H1 (cell line): ENCODE measurements at regions not wholly inside any gene's neighbourhood (a gene's known extent, or its start where the extent isn't known, plus 50 kb on each side); places are given as distances from the start of the nearest gene placed in this dataset.

ENCODE experiments used
- CTCF ChIA-PET: fragments of 300-600 bp; sonication (Branson Sonifier 250); formaldehyde crosslinking; loops from one replicate; lab custom pipeline; 2021; ENCODE audit not compliant: partially characterized antibody; lab: Charles Lee
- POLR2A ChIA-PET: fragments of 300-600 bp; sonication (Branson Sonifier 250); formaldehyde crosslinking; loops from one replicate; lab custom pipeline; 2021; ENCODE audit warnings: inconsistent platforms; ENCODE audit not compliant: partially characterized antibody; lab: Charles Lee
- DNase-seq, 2 experiments: peaks; one replicate each; pipeline versions ENCODE4 v3.0.0 to v3.0.0-alpha.2; 2010 to 2022; ENCODE audit warnings: low spot score in 2 of 2, low read depth in 1 of 2, mixed read lengths in 1 of 2
- FAIRE-seq: peaks from 2 replicates; lab custom pipeline; 2011; peaks lifted over from hg19 to GRCh38; lab: Jason Lieb, UNC
- H2AFZ ChIP-seq: 2 replicates; pipeline ENCODE4 v1.8.1; 2012; ENCODE audit warnings: low read length, inconsistent platforms
- H2AK5ac ChIP-seq: 2 replicates; pipeline ENCODE4 v1.6.1; 2013; ENCODE audit warnings: low read depth, low read length
- H2BK120ac ChIP-seq: replicated peaks from 2 replicates; pipeline ENCODE3; 2013; ENCODE audit warnings: low read depth, low read length, inconsistent platforms
- H2BK12ac ChIP-seq: 2 replicates; pipeline ENCODE4 v1.6.1; 2013; ENCODE audit warnings: low read depth, low read length
- H2BK15ac ChIP-seq: 2 replicates; pipeline ENCODE4 v1.6.1; 2013; ENCODE audit warnings: low read length
- H2BK20ac ChIP-seq: 2 replicates; pipeline ENCODE4 v1.6.1; 2013; ENCODE audit warnings: low read length
- H2BK5ac ChIP-seq: 2 replicates; pipeline ENCODE4 v1.6.1; 2013; ENCODE audit warnings: low read depth, low read length
- H3K14ac ChIP-seq: 2 replicates; pipeline ENCODE4 v1.6.1; 2013; ENCODE audit warnings: inconsistent platforms; ENCODE audit not compliant: insufficient read length
- H3K18ac ChIP-seq: 2 replicates; pipeline ENCODE4 v1.6.1; 2013; ENCODE audit warnings: low read length; ENCODE audit errors: extremely low read depth
- H3K23ac ChIP-seq: 2 replicates; pipeline ENCODE4 v1.6.1; 2013; ENCODE audit warnings: inconsistent platforms; ENCODE audit not compliant: insufficient read length
- H3K23me2 ChIP-seq: 2 replicates; pipeline ENCODE4 v1.6.1; 2013; ENCODE audit warnings: low read depth, low read length
- H3K27ac ChIP-seq: 2 replicates; pipeline ENCODE4 v1.6.1; 2011; ENCODE audit warnings: low read depth, low read length, inconsistent platforms
- H3K27me3 ChIP-seq, 4 experiments: replicated peaks in 1 of 4; 1 replicate in 1 of 4; 2 replicates in 3 of 4; pipeline versions ENCODE4 v1.6.1 to v1.8.1; 2011 to 2013; ENCODE audit warnings: low read length in 3 of 4, mild to moderate bottlenecking in 3 of 4, inconsistent platforms in 2 of 4, mixed read lengths in 2 of 4, moderate library complexity in 1 of 4; ENCODE audit not compliant: control insufficient read depth in 3 of 4, insufficient read depth in 3 of 4; ENCODE audit errors: extremely low read depth in 1 of 4
- H3K36me3 ChIP-seq, 4 experiments: 2 replicates each; pipeline versions ENCODE4 v1.6.1 to v1.8.1; 2011 to 2013; ENCODE audit warnings: mild to moderate bottlenecking in 4 of 4, low read length in 3 of 4, moderate library complexity in 2 of 4, control low read depth in 1 of 4, inconsistent platforms in 1 of 4; ENCODE audit not compliant: insufficient read depth in 4 of 4, control insufficient read depth in 2 of 4
- H3K4ac ChIP-seq: replicated peaks from 2 replicates; pipeline ENCODE3; 2013; ENCODE audit warnings: low read length, low read depth, mixed read lengths, inconsistent platforms; ENCODE audit not compliant: insufficient read length
- H3K4me1 ChIP-seq, 4 experiments: replicated peaks in 1 of 4; 1 replicate in 1 of 4; 2 replicates in 3 of 4; pipeline versions ENCODE4 v1.6.1 to v1.8.1; 2011 to 2013; ENCODE audit warnings: low read length in 3 of 4, inconsistent platforms in 2 of 4, mixed read lengths in 1 of 4; ENCODE audit not compliant: insufficient read depth in 4 of 4, control insufficient read depth in 3 of 4
- H3K4me2 ChIP-seq, 2 experiments: 2 replicates each; pipeline versions ENCODE4 v1.6.1 to v1.8.1; 2011 to 2013; ENCODE audit warnings: low read depth in 2 of 2, low read length in 2 of 2, control low read depth in 1 of 2, inconsistent platforms in 1 of 2, mild to moderate bottlenecking in 1 of 2; ENCODE audit not compliant: insufficient read depth in 1 of 2
- H3K4me3 ChIP-seq, 4 experiments: fragments of 200-600, 300-600 bp in 1 of 4; sonication (generic), shearing (Covaris generic), sonication (Bioruptor Twin) in 1 of 4; 2 replicates each; pipeline versions ENCODE4 v1.5.1 to v1.8.1; 2011 to 2016; ENCODE audit warnings: low read length in 4 of 4, low read depth in 3 of 4, control low read depth in 2 of 4, inconsistent platforms in 2 of 4, mild to moderate bottlenecking in 2 of 4, mixed read lengths in 1 of 4, moderate library complexity in 1 of 4; ENCODE audit not compliant: insufficient read depth in 2 of 4; ENCODE audit errors: extremely low read depth in 1 of 4
- H3K56ac ChIP-seq: replicated peaks from 2 replicates; pipeline ENCODE3; 2013; ENCODE audit warnings: low read depth, mild to moderate bottlenecking, mixed read lengths, low read length, inconsistent platforms; ENCODE audit not compliant: insufficient read length
- H3K79me1 ChIP-seq: 2 replicates; pipeline ENCODE4 v1.6.1; 2013; ENCODE audit warnings: low read depth, low read length, control low read depth
- H3K79me2 ChIP-seq, 2 experiments: 2 replicates each; pipeline versions ENCODE4 v1.6.1 to v1.8.1; 2012 to 2013; ENCODE audit warnings: low read length in 2 of 2, mild to moderate bottlenecking in 2 of 2, inconsistent platforms in 1 of 2; ENCODE audit not compliant: insufficient read depth in 2 of 2, control insufficient read depth in 1 of 2
- H3K9ac ChIP-seq, 4 experiments: replicated peaks in 1 of 4; 1 replicate in 1 of 4; 2 replicates in 3 of 4; pipeline versions ENCODE4 v1.6.1 to v1.8.1; 2011 to 2013; ENCODE audit warnings: low read depth in 3 of 4, low read length in 3 of 4, control low read depth in 2 of 4, mild to moderate bottlenecking in 2 of 4, moderate library complexity in 2 of 4, inconsistent platforms in 1 of 4; ENCODE audit errors: extremely low read depth in 1 of 4
- H3K9me3 ChIP-seq, 2 experiments: 2 replicates each; pipeline versions ENCODE4 v1.6.1 to v1.8.1; 2012 to 2013; ENCODE audit warnings: mild to moderate bottlenecking in 2 of 2, moderate library complexity in 2 of 2, control low read depth in 1 of 2, inconsistent platforms in 1 of 2, low read depth in 1 of 2, low read length in 1 of 2, mixed read lengths in 1 of 2; ENCODE audit not compliant: insufficient read depth in 2 of 2
- H4K20me1 ChIP-seq, 2 experiments: replicated peaks in 1 of 2; 2 replicates each; pipeline versions ENCODE3 to v1.8.1; 2011 to 2013; ENCODE audit warnings: inconsistent platforms in 2 of 2, low read length in 2 of 2, mild to moderate bottlenecking in 1 of 2; ENCODE audit not compliant: insufficient read depth in 2 of 2, control insufficient read depth in 1 of 2
- H4K5ac ChIP-seq: 2 replicates; pipeline ENCODE4 v1.6.1; 2013; ENCODE audit warnings: low read length, low read depth, mixed read lengths, inconsistent platforms; ENCODE audit not compliant: insufficient read length
- H4K8ac ChIP-seq: 2 replicates; pipeline ENCODE4 v1.8.0; 2013; ENCODE audit warnings: mild to moderate bottlenecking, moderate library complexity, low read length, inconsistent platforms; ENCODE audit not compliant: insufficient read depth; ENCODE audit errors: extremely low read depth
- H4K91ac ChIP-seq: replicated peaks from 2 replicates; pipeline ENCODE3; 2013; ENCODE audit warnings: low read length, mixed read lengths, inconsistent platforms; ENCODE audit not compliant: insufficient read length
- KDM4A ChIP-seq: IDR thresholded peaks from one replicate; pipeline ENCODE4 v1.7.1; 2012; ENCODE audit warnings: low read depth, mild to moderate bottlenecking, moderate library complexity, low read length, inconsistent platforms; ENCODE audit not compliant: severe bottlenecking
- MAFK ChIP-seq: IDR thresholded peaks from 2 replicates; pipeline ENCODE4 v1.6.1; 2012; ENCODE audit warnings: low read depth, mild to moderate bottlenecking, improper control_type of control experiment, low read length
- NRF1 ChIP-seq: IDR thresholded peaks from 2 replicates; pipeline ENCODE4 v1.6.1; 2011; ENCODE audit warnings: mild to moderate bottlenecking, low read depth, low read length, improper control_type of control experiment
- RAD21 ChIP-seq, 2 experiments: IDR thresholded peaks in 1 of 2; conservative IDR thresholded peaks in 1 of 2; 2 replicates each; pipeline ENCODE4 v1.6.1; 2011; ENCODE audit warnings: low read depth in 2 of 2, low read length in 2 of 2, improper control_type of control experiment in 1 of 2, inconsistent platforms in 1 of 2, mild to moderate bottlenecking in 1 of 2, moderate library complexity in 1 of 2
- SP1 ChIP-seq: IDR thresholded peaks from 2 replicates; pipeline ENCODE4 v1.6.1; 2011; ENCODE audit warnings: low read depth, low read length
- TEAD4 ChIP-seq: IDR thresholded peaks from 2 replicates; pipeline ENCODE4 v1.6.1; 2012; ENCODE audit warnings: low read depth, low read length, inconsistent platforms, mixed read lengths
- whole genome bisulfite sequencing, 2 experiments: shearing (Covaris generic) in 1 of 2; methylation state at CpG; one replicate each; pipeline versions ENCODE4 v1.1.6 to v1.1.7; 2013 to 2015; ENCODE audit warnings: low lambda C conversion rate in 2 of 2, mixed read lengths in 2 of 2, inconsistent platforms in 1 of 2, low coverage in 1 of 2, missing lambda C conversion rate in 1 of 2; ENCODE audit not compliant: insufficient replicate concordance in 2 of 2, insufficient coverage in 1 of 2, insufficient read length in 1 of 2; ENCODE audit errors: extremely low coverage in 1 of 2, missing lambda C conversion rate in 1 of 2; 5-methylcytosine and 5-hydroxymethylcytosine counted together
- TF ChIP-seq, protein P1 (sequence below): IDR thresholded peaks from 2 replicates; pipeline ENCODE4 v1.6.1; 2012; ENCODE audit warnings: inconsistent platforms
- TF ChIP-seq, protein P2 (sequence below): IDR thresholded peaks from 2 replicates; pipeline ENCODE4 v1.6.1; 2012; ENCODE audit warnings: inconsistent platforms
- TF ChIP-seq, protein P3 (sequence below), 3 experiments: IDR thresholded peaks; 1 replicate in 2 of 3; 2 replicates in 1 of 3; pipeline versions ENCODE4 v1.5.1 to v1.6.1; 2011; ENCODE audit warnings: low read length in 3 of 3, mild to moderate bottlenecking in 3 of 3, inconsistent platforms in 2 of 3, low read depth in 1 of 3, moderate library complexity in 1 of 3; ENCODE audit not compliant: insufficient read depth in 1 of 3; ENCODE audit errors: control extremely low read depth in 1 of 3

DNA sequence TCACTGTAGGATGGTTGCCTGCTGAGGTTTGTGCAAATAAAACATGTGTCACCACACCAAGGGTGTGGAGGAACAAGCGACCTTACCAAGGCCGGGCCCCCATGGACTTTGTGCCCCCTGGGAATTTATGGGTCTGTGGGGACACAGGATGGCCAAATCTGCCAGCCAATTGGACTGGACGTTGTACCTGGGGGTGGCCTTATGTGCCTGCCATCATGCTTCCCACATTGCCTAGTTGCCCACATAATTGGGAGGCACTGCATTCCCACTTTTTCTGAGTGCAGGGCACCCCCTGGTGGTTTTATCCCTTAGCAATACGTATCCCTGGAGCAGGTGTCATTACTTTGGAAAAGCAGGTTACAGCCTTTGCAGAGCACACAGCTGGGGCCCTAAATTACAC lies 92.6 kb upstream of the TMPO start:
- ChIA-PET POLR2A (no interaction called here), CTCF (interaction anchor here (0.8 to 3.2 kb wide), 13 partner anchors 16 to 231 kb away, joined by 3 to 10 read pairs (median 3); no protein-coding TSS in a partner anchor)
- no peak overlapping the region for H4K5ac ChIP-seq
- no peak overlapping the region for H2BK15ac ChIP-seq
- no peaks in the 10 kb centered on the region for H3K9me3 ChIP-seq
- H3K23me2 ChIP-seq = no peaks in the 10 kb centered on the region
- no peak overlapping the region for H2BK5ac ChIP-seq
- H3K9ac ChIP-seq = no peak overlapping the region
- H3K4ac ChIP-seq = no peak overlapping the region
- H2BK120ac ChIP-seq = no peak overlapping the region
- H3K56ac ChIP-seq = no peak overlapping the region
- no peak overlapping the region for H4K91ac ChIP-seq
- no peaks in the 10 kb centered on the region for H3K79me1 ChIP-seq
- FAIRE-seq (no peak), DNase-seq (peak in 1 of 2 experiments; percentile 80)
- 70% methylated on average over 4 of the region's 4 CpGs; no CpG with 5 or more reads in 1 of the 2 experiments for WGBS, 2 experiments
- H4K8ac ChIP-seq = no peak overlapping the region
- no peaks in the 10 kb centered on the region for H3K27me3 ChIP-seq
- no peaks in the 10 kb centered on the region for H4K20me1 ChIP-seq
- H3K27ac ChIP-seq = no peak overlapping the region
- no peak overlapping the region for H3K18ac ChIP-seq
- H2BK12ac ChIP-seq = no peak overlapping the region
- no peak overlapping the region for H2AK5ac ChIP-seq
- H2BK20ac ChIP-seq = no peak overlapping the region
- H3K79me2 ChIP-seq = no peaks in the 10 kb centered on the region
- peaks cover 0 to 4% (median 3%) of the 10 kb centered on the region in 4 experiments; a peak in 4 of 7 replicates for H3K4me1 ChIP-seq
- no peak overlapping the region for H3K23ac ChIP-seq
- no peaks in the 10 kb centered on the region for H3K36me3 ChIP-seq
- no peak overlapping the region for H2AFZ ChIP-seq
- no peak overlapping the region for H3K14ac ChIP-seq
- H3K4me3 ChIP-seq = no peak overlapping the region
- TF ChIP-seq, protein P1, sequence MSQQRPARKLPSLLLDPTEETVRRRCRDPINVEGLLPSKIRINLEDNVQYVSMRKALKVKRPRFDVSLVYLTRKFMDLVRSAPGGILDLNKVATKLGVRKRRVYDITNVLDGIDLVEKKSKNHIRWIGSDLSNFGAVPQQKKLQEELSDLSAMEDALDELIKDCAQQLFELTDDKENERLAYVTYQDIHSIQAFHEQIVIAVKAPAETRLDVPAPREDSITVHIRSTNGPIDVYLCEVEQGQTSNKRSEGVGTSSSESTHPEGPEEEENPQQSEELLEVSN = 0 out of 2 replicates have a peak, but pooled peaks have one; percentile 28
- no peak for TF ChIP-seq SP1
- no peak for TF ChIP-seq TEAD4
- TF ChIP-seq, protein P2, sequence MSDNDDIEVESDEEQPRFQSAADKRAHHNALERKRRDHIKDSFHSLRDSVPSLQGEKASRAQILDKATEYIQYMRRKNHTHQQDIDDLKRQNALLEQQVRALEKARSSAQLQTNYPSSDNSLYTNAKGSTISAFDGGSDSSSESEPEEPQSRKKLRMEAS = 0 out of 2 replicates have a peak, but pooled peaks have one; percentile 13
- no peak for TF ChIP-seq NRF1
- TF ChIP-seq, protein P3, sequence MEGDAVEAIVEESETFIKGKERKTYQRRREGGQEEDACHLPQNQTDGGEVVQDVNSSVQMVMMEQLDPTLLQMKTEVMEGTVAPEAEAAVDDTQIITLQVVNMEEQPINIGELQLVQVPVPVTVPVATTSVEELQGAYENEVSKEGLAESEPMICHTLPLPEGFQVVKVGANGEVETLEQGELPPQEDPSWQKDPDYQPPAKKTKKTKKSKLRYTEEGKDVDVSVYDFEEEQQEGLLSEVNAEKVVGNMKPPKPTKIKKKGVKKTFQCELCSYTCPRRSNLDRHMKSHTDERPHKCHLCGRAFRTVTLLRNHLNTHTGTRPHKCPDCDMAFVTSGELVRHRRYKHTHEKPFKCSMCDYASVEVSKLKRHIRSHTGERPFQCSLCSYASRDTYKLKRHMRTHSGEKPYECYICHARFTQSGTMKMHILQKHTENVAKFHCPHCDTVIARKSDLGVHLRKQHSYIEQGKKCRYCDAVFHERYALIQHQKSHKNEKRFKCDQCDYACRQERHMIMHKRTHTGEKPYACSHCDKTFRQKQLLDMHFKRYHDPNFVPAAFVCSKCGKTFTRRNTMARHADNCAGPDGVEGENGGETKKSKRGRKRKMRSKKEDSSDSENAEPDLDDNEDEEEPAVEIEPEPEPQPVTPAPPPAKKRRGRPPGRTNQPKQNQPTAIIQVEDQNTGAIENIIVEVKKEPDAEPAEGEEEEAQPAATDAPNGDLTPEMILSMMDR (IDR thresholded peaks at IDR 0.05; ENCODE audit: control extremely low read depth in 1 of 3, insufficient read depth in 1 of 3, low read depth in 1 of 3, low read length in 3 of 3) = peak; percentile 39 to 69 (median 65)
- TF ChIP-seq KDM4A = no peak
- TF ChIP-seq MAFK = no peak
- TF ChIP-seq RAD21 (IDR thresholded peaks at IDR 0.05 in 1 of 2, conservative IDR thresholded peaks at IDR 0.05 in 1 of 2; ENCODE audit: low read depth in 2 of 2, low read length in 2 of 2) = peak; percentile 76 to 83
- H3K4me2 ChIP-seq = no peak overlapping the region
